ENCODE measurements at regions not wholly inside any gene's neighbourhood (a gene's known extent, or its start where the extent isn't known, plus 50 kb on each side); places are given as distances from the start of the nearest gene placed in this dataset.

- Histone ChIP-seq H3K79me2 (ENCODE audit: low read length) (no peaks in the 10 kb centered on the region), H3K4me1 (ENCODE audit: low read length) (no peaks in the 10 kb centered on the region), H3K4me3 (ENCODE audit: low read length) (no peak overlapping the region)
Measured at GRCh38 chr20:12914804-12915203, 94.0 kb upstream of the SPTLC3 start.

GRCh38 chr20:12916699-12917098, 92.1 kb upstream of the SPTLC3 start:
- no peak overlapping the region for H3K4me2 ChIP-seq (ENCODE audit: low read depth, low read length, poor library complexity, severe bottlenecking)
- H3K4me1 ChIP-seq (ENCODE audit: low read length) = no peaks in the 10 kb centered on the region
- H3K79me2 ChIP-seq (ENCODE audit: low read length) = no peaks in the 10 kb centered on the region
- no peak overlapping the region for H2AFZ ChIP-seq (ENCODE audit: low read length)
- no peak overlapping the region for H3K27ac ChIP-seq (ENCODE audit: low read length)
- no peaks in the 10 kb centered on the region for H3K27me3 ChIP-seq (ENCODE audit: low read length)
- no peaks in the 10 kb centered on the region for H3K9me2 ChIP-seq (replicated peaks; ENCODE audit: insufficient read depth, low read length)
- H3K9me3 ChIP-seq (ENCODE audit: low read length) = no peaks in the 10 kb centered on the region
- no peak for DNase-seq
- no peak overlapping the region for H3K4me3 ChIP-seq (ENCODE audit: low read length)
- H4K20me1 ChIP-seq (ENCODE audit: insufficient read depth, low read depth, low read length) = no peaks in the 10 kb centered on the region
- H3K36me3 ChIP-seq (ENCODE audit: insufficient read depth, low read length) = no peaks in the 10 kb centered on the region
- no peak overlapping the region for H3K9ac ChIP-seq (ENCODE audit: low read length)

More at GRCh38 chr20:12914804-12915203, 94.0 kb upstream of the SPTLC3 start:
- Histone ChIP-seq H3K9me2 (replicated peaks; ENCODE audit: insufficient read depth, low read length) (no peaks in the 10 kb centered on the region), H3K9ac (ENCODE audit: low read length) (no peak overlapping the region), H3K36me3 (ENCODE audit: insufficient read depth, low read length) (no peaks in the 10 kb centered on the region), H4K20me1 (ENCODE audit: insufficient read depth, low read depth, low read length) (no peaks in the 10 kb centered on the region), H3K27ac (ENCODE audit: low read length) (no peak overlapping the region), H3K4me2 (ENCODE audit: low read depth, low read length, poor library complexity, severe bottlenecking) (no peak overlapping the region), H3K9me3 (ENCODE audit: low read length) (no peaks in the 10 kb centered on the region), H3K27me3 (ENCODE audit: low read length) (no peaks in the 10 kb centered on the region), H2AFZ (ENCODE audit: low read length) (no peak overlapping the region)
- DNase-seq = no peak

- no peak overlapping the region for H3K4me2 ChIP-seq (ENCODE audit: low read depth, low read length, poor library complexity, severe bottlenecking)
- no peaks in the 10 kb centered on the region for H3K36me3 ChIP-seq (ENCODE audit: insufficient read depth, low read length)
- no peaks in the 10 kb centered on the region for H4K20me1 ChIP-seq (ENCODE audit: insufficient read depth, low read depth, low read length)
- no peaks in the 10 kb centered on the region for H3K4me1 ChIP-seq (ENCODE audit: low read length)
- H3K9ac ChIP-seq (ENCODE audit: low read length) = no peak overlapping the region
- H2AFZ ChIP-seq (ENCODE audit: low read length) = no peak overlapping the region
- DNase-seq = no peak
- H3K9me3 ChIP-seq (ENCODE audit: low read length) = no peaks in the 10 kb centered on the region
- no peaks in the 10 kb centered on the region for H3K79me2 ChIP-seq (ENCODE audit: low read length)
- no peaks in the 10 kb centered on the region for H3K9me2 ChIP-seq (replicated peaks; ENCODE audit: insufficient read depth, low read length)
- no peak overlapping the region for H3K4me3 ChIP-seq (ENCODE audit: low read length)
- no peak overlapping the region for H3K27ac ChIP-seq (ENCODE audit: low read length)
- H3K27me3 ChIP-seq (ENCODE audit: low read length) = no peaks in the 10 kb centered on the region
Measured at GRCh38 chr20:12924126-12924525, 84.6 kb upstream of the SPTLC3 start.

GRCh38 chr20:12925210-12925755, 83.5 kb upstream of the SPTLC3 start:
- H3K4me2 ChIP-seq (ENCODE audit: low read depth, low read length, poor library complexity, severe bottlenecking) = no peak overlapping the region
- H2AFZ ChIP-seq (ENCODE audit: low read length) = no peak overlapping the region
- no peak overlapping the region for H3K27ac ChIP-seq (ENCODE audit: low read length)
- H3K79me2 ChIP-seq (ENCODE audit: low read length) = no peaks in the 10 kb centered on the region
- no peaks in the 10 kb centered on the region for H4K20me1 ChIP-seq (ENCODE audit: insufficient read depth, low read depth, low read length)
- DNase-seq = peak; percentile 87
- H3K4me1 ChIP-seq (ENCODE audit: low read length) = no peaks in the 10 kb centered on the region
- no peaks in the 10 kb centered on the region for H3K9me3 ChIP-seq (ENCODE audit: low read length)
- no peaks in the 10 kb centered on the region for H3K27me3 ChIP-seq (ENCODE audit: low read length)
- no peaks in the 10 kb centered on the region for H3K9me2 ChIP-seq (replicated peaks; ENCODE audit: insufficient read depth, low read length)
- no peaks in the 10 kb centered on the region for H3K36me3 ChIP-seq (ENCODE audit: insufficient read depth, low read length)
- H3K4me3 ChIP-seq (ENCODE audit: low read length) = no peak overlapping the region
- H3K9ac ChIP-seq (ENCODE audit: low read length) = no peak overlapping the region

- Histone ChIP-seq H3K4me1 (ENCODE audit: low read length) (no peaks in the 10 kb centered on the region), H2AFZ (ENCODE audit: low read length) (no peak overlapping the region), H3K4me2 (ENCODE audit: low read depth, low read length, poor library complexity, severe bottlenecking) (no peak overlapping the region), H3K79me2 (ENCODE audit: low read length) (no peaks in the 10 kb centered on the region), H3K9me3 (ENCODE audit: low read length) (no peaks in the 10 kb centered on the region), H3K9ac (ENCODE audit: low read length) (no peak overlapping the region), H4K20me1 (ENCODE audit: insufficient read depth, low read depth, low read length) (no peaks in the 10 kb centered on the region), H3K36me3 (ENCODE audit: insufficient read depth, low read length) (no peaks in the 10 kb centered on the region), H3K27ac (ENCODE audit: low read length) (no peak overlapping the region), H3K9me2 (replicated peaks; ENCODE audit: insufficient read depth, low read length) (no peaks in the 10 kb centered on the region), H3K4me3 (ENCODE audit: low read length) (no peak overlapping the region), H3K27me3 (ENCODE audit: low read length) (no peaks in the 10 kb centered on the region)
- no peak for DNase-seq
Measured at GRCh38 chr20:12925863-12926793, 82.6 kb upstream of the SPTLC3 start.

GRCh38 chr20:12927489-12927888, 81.3 kb upstream of the SPTLC3 start:
- H2AFZ ChIP-seq (ENCODE audit: low read length) = no peak overlapping the region
- no peak overlapping the region for H3K4me3 ChIP-seq (ENCODE audit: low read length)
- H3K36me3 ChIP-seq (ENCODE audit: insufficient read depth, low read length) = no peaks in the 10 kb centered on the region
- H3K4me2 ChIP-seq (ENCODE audit: low read depth, low read length, poor library complexity, severe bottlenecking) = no peak overlapping the region
- no peaks in the 10 kb centered on the region for H4K20me1 ChIP-seq (ENCODE audit: insufficient read depth, low read depth, low read length)
- H3K9ac ChIP-seq (ENCODE audit: low read length) = no peak overlapping the region
- no peak overlapping the region for H3K27ac ChIP-seq (ENCODE audit: low read length)
- H3K9me2 ChIP-seq (replicated peaks; ENCODE audit: insufficient read depth, low read length) = no peaks in the 10 kb centered on the region
- no peaks in the 10 kb centered on the region for H3K79me2 ChIP-seq (ENCODE audit: low read length)
- H3K27me3 ChIP-seq (ENCODE audit: low read length) = no peaks in the 10 kb centered on the region
- no peaks in the 10 kb centered on the region for H3K4me1 ChIP-seq (ENCODE audit: low read length)
- no peak for DNase-seq
- no peaks in the 10 kb centered on the region for H3K9me3 ChIP-seq (ENCODE audit: low read length)

- no peak overlapping the region for H2AFZ ChIP-seq (ENCODE audit: low read length)
- no peak for DNase-seq
- no peak overlapping the region for H3K4me3 ChIP-seq (ENCODE audit: low read length)
- H3K9ac ChIP-seq (ENCODE audit: low read length) = no peak overlapping the region
- no peaks in the 10 kb centered on the region for H3K79me2 ChIP-seq (ENCODE audit: low read length)
- H3K4me2 ChIP-seq (ENCODE audit: low read depth, low read length, poor library complexity, severe bottlenecking) = no peak overlapping the region
- H3K9me2 ChIP-seq (replicated peaks; ENCODE audit: insufficient read depth, low read length) = no peaks in the 10 kb centered on the region
- H3K27me3 ChIP-seq (ENCODE audit: low read length) = no peaks in the 10 kb centered on the region
- no peaks in the 10 kb centered on the region for H3K4me1 ChIP-seq (ENCODE audit: low read length)
- no peak overlapping the region for H3K27ac ChIP-seq (ENCODE audit: low read length)
- no peaks in the 10 kb centered on the region for H4K20me1 ChIP-seq (ENCODE audit: insufficient read depth, low read depth, low read length)
- H3K9me3 ChIP-seq (ENCODE audit: low read length) = no peaks in the 10 kb centered on the region
- no peaks in the 10 kb centered on the region for H3K36me3 ChIP-seq (ENCODE audit: insufficient read depth, low read length)
Measured at GRCh38 chr20:12928358-12928754, 80.4 kb upstream of the SPTLC3 start.

- Histone ChIP-seq H3K9me2 (replicated peaks; ENCODE audit: insufficient read depth, low read length) (no peaks in the 10 kb centered on the region), H4K20me1 (ENCODE audit: insufficient read depth, low read depth, low read length) (no peaks in the 10 kb centered on the region), H3K36me3 (ENCODE audit: insufficient read depth, low read length) (no peaks in the 10 kb centered on the region), H3K79me2 (ENCODE audit: low read length) (no peaks in the 10 kb centered on the region), H3K4me1 (ENCODE audit: low read length) (no peaks in the 10 kb centered on the region), H3K9me3 (ENCODE audit: low read length) (no peaks in the 10 kb centered on the region), H2AFZ (ENCODE audit: low read length) (no peak overlapping the region), H3K9ac (ENCODE audit: low read length) (no peak overlapping the region), H3K4me2 (ENCODE audit: low read depth, low read length, poor library complexity, severe bottlenecking) (no peak overlapping the region), H3K27me3 (ENCODE audit: low read length) (no peaks in the 10 kb centered on the region), H3K4me3 (ENCODE audit: low read length) (no peak overlapping the region), H3K27ac (ENCODE audit: low read length) (no peak overlapping the region)
- no peak for DNase-seq
Measured at GRCh38 chr20:12928755-12929401, 79.9 kb upstream of the SPTLC3 start.
